Gastroesophageal sphincter (tissue), 2 donors: ENCODE measurements at regions not wholly inside any gene's neighbourhood (a gene's known extent, or its start where the extent isn't known, plus 50 kb on each side); places are given as distances from the start of the nearest gene placed in this dataset.

Source experiments
- POLR2A ChIP-seq, 2 donors: fragments of 450-650 bp; IDR thresholded peaks; one replicate each; pipeline ENCODE4 v1.6.1; 2017; ENCODE audit warnings: antibody characterized with exemption in 2 of 2, mild to moderate bottlenecking in 2 of 2, moderate library complexity in 1 of 2
- POLR2AphosphoS5 ChIP-seq: sonication (generic); formaldehyde crosslinking; IDR thresholded peaks from one replicate; pipeline ENCODE4 v1.6.1; 2017; ENCODE audit warnings: antibody characterized with exemption

DNA sequence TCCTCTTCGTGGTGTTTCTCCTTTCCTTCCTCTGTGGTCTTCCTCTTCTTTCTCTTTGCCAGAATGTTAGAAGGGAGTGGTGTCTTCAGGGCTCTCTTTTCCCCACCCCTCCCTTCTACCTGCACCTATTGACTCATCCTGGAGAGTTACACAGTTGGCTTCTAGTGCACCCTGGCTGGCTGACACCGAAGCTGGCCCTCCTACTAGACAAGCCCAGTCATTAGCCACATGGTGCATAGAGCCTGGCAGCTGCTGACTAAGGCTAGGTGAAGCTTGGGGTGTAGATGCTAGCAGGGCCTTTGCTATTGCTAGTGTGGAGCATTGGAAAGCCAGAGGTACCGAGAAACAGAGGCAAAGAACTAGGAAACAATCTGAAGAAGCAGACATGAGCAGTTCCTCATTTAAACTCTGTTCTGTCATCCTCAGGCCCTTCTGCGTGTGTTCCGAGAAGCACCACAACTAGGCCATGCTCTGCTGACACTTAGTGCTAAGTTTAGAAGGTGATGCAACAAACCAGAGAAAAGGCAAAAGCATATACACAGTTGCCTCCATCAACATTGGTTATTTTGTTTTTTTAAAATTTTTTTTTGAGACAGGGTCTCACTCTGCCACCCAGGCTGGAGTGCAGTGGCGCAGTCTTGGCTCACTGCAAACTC lies 213.9 kb downstream of the BAMBI start:
- TF ChIP-seq POLR2A (IDR thresholded peaks at IDR 0.05): no peak
- TF ChIP-seq POLR2AphosphoS5: no peak
